ENCODE measurements at regions not wholly inside any gene's neighbourhood (a gene's known extent, or its start where the extent isn't known, plus 50 kb on each side); places are given as distances from the start of the nearest gene placed in this dataset.
"Not testable (repeated sequence)": the region's sequence is repeated elsewhere in the genome, so short reads cannot be mapped to it uniquely, and the experiment has no call there.

DNA sequence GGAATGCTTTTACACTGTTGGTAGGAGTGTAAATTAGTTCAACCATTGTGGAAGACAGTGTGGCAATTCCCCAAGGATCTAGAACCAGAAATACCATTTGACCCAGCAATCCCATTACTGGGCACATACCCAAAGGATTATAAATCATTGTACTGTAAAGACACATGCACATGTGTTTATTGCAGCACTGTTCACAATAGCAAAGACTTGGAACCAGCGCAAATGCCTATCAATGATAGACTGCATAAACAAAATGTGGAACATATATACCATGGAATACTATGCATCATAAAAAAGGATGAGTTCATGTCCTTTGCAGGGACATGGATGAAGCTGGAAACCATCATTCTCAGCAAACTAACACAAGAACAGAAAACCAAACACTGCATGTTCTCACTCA is 174.8 kb upstream of the KRR1 start:
- in situ Hi-C loops (cut with MboI; ENCODE audit: low sequenced_read_pairs): not testable (repeated sequence)

DNA sequence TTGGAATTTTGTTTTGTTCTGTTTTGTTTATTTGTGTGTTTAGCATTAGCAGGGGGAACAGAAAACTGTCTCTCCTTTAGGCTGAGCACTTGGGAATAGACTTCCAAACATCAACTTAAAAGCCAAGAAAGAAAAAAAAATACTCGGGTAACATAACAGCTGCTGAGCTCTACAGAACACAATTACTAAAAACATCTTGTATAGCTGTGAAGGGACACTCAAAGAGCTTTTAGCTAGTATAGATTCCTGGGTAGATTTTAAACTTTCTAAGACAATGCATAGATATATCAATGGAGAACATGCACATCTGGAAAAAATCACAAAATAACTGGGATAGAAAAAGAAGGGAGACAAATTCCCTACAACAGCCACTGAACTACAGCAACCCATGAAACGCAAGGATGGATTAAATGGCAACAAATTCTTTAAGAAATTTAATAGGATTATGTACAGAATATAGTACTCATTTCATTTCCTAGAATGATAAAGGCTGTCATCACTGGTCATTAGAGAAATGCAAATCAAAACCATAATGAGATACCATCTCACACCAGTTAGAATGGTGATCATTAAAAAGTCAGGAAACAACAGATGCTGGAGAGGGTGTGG is 174.3 kb upstream of the KRR1 start:
- in situ Hi-C loops (cut with MboI; ENCODE audit: low sequenced_read_pairs): no loop called here

DNA sequence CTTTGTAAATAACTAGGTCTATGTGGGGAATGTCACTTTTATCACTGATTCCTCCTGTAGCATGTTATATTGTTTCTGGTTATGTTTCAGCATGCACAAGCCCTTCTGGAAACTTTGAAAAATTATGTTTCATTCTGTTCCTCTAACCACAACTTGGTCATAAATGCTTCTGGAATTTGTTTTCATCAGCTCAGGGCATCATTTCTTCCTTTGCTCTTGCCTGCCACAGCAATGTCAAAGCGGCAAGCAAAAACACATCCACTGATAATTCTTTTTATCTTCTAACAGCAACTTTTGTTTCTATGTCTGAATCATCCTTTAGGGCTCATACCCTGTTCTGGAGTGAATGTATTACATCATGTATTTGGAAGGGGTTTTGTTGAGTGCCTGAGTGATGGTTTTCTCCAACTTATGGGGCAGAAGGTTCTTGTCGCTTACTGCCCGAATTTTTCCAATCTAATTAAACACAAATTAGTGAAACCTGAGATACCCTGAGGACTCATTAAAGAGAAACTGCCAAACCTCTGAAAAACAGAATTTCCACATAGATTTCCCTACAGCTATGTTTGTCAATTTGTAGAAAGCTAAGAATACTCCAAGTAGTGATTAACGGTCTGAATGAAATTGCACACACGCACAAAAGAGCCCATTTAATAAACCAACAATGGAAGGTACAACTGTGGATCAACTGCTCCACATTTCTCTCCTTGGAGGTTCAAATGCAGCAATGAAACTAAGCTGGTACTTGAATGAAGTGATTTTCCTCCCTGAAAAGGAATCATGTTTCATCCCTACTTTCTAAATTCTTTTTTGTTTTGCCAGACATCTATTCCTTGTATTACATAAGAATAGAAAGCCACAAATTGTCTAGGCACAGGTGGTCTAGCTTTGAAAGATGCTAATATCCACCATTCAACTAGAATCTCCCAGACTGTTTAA is 173.5 kb upstream of the KRR1 start:
- in situ Hi-C loops (cut with MboI; ENCODE audit: low sequenced_read_pairs): no loop called here

DNA sequence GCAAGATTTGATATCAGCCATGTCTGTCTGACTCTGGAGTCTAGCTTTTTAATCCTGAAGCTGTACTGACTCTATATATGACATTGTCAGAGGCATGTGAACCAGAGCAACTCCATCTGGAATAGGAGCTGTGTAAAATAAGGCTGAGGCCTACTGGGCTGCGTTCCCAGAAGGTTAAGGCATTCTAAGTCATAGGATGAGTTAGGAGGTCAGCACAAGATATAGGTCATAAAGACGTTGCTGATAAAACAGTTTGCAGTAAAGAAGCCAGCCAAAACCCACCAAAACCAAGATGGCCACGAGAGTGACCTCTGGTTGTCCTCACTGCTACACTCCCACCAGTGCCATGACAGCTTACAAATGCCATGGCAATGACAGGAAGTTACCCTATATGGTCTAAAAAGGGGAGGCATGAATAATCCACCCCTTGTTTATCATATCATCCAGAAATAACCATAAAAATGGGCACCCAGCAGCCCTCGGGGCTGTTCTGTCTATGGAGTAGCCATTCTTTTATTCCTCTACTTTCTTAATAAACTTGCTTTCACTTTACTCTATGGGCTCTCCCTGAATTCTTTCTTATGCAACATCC is 172.7 kb upstream of the KRR1 start:
- in situ Hi-C loops (cut with MboI; ENCODE audit: low sequenced_read_pairs): not testable (repeated sequence)

DNA sequence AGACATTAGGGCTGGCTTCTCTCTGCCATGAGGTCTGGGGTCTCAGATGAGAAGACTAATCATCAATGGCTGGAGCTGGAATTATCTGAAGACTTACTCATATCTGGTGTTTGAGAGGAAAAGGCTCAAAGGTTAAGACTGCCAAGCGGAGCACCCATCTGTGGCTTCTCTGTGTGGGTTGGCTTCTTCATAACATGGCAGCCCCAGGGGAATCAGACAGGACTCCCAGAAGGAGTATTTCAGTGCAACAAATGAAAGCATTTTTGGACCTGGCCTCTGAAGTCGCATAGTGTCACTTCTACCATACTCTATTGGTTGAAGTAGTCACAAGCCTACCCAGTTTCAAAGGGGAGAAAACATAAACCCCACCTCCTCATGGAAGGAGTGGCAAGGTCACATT is 171.8 kb upstream of the KRR1 start:
- in situ Hi-C loops (cut with MboI; ENCODE audit: low sequenced_read_pairs): no loop called here

DNA sequence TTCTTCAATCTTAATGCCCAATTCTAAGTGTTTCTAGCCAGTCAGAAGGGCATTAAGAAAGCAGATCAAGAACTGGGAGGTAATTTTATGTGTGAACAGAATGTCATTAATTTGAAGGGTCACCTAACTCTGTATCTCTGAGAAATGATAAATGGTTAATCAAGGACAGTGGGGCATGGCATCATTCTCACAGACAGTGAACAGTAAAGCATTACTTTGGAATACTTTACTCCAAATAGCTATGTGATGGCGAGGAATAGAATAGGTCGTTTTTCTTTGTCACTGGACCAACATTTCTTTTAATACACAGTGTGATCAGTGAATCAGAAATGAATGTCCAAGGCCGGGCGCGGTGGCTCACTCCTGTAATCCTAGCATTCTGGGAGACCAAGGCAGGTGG is 166.1 kb upstream of the KRR1 start:
- in situ Hi-C loops (cut with MboI; ENCODE audit: low sequenced_read_pairs): no loop called here

DNA sequence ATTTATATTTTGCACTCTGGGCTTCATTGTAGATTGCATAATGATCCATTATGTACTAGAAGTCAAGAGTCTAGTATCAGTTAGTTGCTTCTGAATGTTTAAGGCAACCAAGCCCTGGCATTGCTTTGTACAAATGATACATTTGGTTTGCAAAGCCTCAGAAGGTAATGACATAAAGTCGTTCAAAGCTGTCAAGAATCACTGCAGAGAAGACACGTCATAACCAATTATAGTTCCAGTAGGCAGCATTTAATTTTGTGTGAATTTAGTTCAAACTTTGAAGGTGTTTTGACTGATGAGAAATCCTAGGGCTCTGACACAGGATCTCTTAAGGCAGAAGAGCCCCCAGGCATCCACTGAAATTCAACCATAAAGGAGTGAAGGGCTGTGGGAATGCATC is 163.0 kb upstream of the KRR1 start:
- in situ Hi-C loops (cut with MboI; ENCODE audit: low sequenced_read_pairs): no loop called here

DNA sequence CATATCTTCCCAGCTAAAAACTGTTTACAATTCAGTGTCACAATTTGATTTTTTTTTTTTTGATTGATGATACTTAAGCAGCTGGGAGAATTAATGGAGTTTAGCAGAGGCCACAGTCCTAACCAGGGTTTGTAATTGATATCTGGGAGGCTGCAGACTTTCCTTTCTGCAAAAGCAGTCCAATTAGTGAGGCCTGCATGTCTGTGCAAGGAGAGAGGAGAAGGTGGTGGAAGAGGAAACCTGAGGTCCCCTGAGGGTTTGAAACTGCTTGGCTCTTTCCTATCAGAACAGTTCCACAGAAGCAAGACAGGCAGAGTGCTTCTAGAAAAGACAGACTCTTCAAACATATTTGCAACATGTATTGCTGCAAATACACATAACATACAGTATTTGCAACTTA is 160.8 kb upstream of the KRR1 start:
- in situ Hi-C loops (cut with MboI; ENCODE audit: low sequenced_read_pairs): no loop called here

DNA sequence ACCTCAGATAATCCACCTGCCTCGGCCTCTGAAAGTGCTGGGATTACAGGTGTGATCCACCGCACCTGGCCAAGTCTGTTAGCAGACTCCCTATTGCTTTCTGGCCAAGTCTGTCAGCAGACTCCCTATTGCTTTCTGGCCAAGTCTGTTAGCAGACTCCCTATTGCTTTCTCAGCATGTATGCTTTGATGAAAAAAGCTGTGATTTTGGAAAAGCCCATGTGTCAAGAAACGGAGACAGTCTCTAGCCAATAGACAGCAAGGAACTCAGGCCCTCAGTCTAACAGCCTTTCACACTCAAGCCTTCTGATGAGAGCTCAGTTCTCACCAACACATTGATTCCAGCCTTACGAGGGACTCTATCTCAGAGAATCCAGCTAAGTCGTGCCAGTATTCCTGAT is 158.8 kb upstream of the KRR1 start:
- in situ Hi-C loops (cut with MboI; ENCODE audit: low sequenced_read_pairs): no loop called here

DNA sequence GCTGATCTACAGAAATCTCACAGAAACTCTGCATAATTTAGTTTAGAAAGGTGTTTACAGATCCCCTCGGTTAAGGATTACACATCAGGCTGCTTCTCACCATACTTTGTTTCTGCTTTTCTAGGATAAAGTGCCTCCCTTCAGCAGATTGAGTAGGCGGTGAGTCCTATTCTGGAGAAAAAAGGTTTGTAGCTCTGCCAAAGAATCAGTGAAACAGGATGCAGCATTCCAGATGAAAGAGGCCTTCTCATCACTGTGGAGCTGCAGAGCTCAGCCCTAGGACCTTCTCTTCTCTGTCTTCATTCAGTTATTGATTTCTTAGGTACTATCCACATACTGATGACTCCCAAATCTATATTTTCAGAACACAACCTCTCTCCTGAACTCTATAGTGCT is 155.5 kb upstream of the KRR1 start:
- in situ Hi-C loops (cut with MboI; ENCODE audit: low sequenced_read_pairs): no loop called here

DNA sequence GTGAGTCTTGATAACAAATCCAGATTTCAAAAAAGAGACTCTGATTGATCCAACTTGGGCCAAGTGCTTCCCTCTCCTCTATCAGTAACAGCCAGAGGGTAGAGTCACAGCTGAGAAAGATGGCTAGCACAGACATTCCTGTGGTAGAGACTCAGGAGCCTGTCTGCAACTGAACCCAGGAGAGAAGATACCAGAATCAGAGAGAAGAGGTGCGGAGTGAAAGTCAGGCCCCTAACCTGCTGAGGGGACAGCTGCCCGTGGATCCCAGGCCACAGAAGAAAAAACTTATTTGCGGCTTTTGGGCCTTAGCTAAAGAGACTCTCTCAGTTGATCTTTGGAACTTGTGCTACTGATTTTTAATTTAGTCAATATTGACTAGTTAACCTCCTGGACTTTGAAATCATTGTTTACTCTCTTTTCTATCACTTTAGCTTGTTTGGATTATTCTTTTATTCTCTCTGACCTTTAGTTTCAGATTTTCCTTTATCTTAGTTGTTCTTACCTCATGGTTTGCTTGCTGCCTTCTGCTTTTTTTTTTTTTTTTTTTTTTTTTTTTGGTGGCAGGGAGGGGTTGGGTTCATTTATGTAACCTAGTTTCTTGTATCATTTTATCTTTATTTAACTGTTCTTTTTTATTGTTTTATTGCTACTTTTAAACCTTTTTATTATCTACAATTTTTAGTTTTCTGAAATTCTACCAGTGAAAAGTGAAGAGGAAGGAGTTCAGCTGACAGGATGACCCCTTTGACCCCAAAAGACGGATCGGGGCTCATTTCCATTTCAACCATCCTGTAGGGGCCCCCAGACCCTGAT is 154.9 kb upstream of the KRR1 start:
- in situ Hi-C loops (cut with MboI; ENCODE audit: low sequenced_read_pairs): no loop called here

DNA sequence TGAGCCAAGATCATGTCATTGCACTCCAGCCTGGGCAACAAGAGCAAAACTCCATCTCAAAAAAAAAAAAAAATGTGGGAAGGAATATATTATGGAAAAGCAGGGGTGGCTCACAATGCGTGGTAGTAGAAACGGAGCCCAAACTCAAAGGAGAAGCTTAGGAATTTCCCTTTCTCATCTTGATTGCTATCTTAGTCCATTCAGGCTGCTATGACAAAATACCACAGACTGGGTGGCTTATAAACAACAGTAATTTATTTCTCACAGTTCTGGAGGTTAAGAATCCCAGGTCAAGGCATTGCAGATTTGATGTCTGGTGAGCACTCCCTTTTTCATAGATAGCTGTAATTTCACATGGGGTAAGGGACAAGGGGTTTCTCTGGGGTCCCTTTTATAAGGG is 153.8 kb upstream of the KRR1 start:
- in situ Hi-C loops (cut with MboI; ENCODE audit: low sequenced_read_pairs): no loop called here

DNA sequence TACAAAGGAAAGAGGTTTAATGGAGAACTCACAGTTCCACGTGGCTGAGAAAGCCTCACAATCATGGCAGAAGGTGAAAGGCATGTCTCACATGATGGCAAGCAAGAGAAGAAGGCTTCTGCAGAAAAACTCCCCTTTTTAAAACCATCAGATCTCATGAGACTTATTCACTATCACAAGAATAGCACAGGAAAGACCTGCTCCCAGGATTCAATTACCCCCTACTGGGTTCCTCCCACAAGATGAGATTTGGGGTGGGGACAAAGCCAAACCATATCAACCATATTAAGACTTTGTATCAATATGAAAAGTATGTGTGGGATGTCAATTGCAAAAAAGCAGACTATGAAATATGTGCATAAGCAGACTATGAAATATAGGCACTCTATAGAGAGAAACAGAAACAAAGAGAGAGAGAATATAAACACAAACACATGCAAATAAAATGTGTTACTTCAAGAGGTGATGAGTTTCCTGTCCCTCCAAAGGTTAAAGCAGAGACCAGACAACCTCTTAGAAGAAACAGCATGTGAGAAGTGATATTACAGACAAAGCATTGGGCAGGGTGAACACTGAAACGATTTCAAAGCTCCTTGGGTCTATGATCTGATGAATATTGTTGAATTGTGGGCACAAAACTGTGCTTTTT is 151.2 kb upstream of the KRR1 start:
- in situ Hi-C loops (cut with MboI; ENCODE audit: low sequenced_read_pairs): no loop called here

DNA sequence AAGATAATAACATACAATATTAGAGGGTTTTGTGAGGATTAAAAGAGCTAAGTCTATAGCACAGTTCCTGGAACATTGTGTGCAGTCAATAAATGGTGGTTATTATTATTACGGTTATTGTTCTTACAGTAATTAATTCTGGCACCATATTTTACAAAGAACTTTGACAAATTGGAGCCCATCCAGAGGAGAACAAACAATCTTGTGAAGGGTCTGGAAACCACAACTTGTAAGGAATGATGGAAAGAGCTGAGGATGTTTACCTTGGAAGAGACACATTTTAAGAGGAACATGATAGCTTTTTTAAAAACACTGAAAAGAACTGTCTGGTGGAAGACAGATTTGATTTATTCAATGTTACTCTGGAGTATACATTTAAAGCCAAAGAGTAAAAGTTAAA is 150.5 kb upstream of the KRR1 start:
- in situ Hi-C loops (cut with MboI; ENCODE audit: low sequenced_read_pairs): no loop called here

DNA sequence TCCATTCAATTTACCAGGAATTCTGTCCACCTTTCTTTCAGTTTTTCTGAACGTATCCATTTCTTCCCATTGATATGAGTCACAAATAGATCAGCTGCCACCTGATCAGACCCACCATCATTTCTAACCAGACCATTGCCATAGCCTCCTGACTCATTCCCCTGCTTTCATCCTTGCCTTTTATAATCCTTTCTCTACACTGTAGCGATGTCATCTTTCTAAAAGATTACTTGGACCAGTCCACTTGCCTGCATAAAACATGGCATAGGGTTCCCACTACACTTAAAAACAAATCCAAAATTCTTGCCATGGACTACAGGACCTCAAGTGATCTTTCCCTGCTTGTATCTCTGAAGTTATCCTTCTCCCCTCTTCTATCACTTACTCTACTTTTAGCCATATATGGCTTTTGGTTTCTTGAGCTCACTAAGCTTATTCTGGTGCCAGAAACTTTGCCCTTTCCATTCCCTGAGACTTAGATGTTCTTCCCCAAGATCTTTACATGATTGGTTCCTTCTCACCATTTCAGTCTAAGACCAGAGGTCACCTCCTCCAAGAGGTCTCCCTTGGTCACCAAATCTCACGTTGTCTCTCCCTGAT is 149.5 kb upstream of the KRR1 start:
- in situ Hi-C loops (cut with MboI; ENCODE audit: low sequenced_read_pairs): no loop called here

DNA sequence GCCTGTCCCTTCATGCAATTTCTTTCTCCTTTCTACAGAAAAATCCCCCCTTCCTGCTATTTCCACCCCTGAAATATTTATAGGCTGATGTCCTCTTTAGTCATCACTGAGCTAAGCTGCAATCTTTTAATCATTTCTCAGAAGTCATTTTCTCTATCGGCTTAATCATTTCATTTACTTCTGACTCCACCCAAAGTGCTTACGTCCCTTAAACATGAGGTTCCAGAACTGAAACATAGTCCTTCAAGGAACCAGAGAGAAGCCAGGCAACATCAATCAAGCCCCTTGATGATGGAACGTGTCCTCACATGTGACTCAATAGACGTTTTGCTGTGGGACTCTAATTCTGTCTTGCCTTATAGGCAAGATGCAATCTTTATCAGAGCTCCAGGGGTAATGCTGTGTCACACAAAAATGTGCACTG is 148.7 kb upstream of the KRR1 start:
- in situ Hi-C loops (cut with MboI; ENCODE audit: low sequenced_read_pairs): no loop called here

DNA sequence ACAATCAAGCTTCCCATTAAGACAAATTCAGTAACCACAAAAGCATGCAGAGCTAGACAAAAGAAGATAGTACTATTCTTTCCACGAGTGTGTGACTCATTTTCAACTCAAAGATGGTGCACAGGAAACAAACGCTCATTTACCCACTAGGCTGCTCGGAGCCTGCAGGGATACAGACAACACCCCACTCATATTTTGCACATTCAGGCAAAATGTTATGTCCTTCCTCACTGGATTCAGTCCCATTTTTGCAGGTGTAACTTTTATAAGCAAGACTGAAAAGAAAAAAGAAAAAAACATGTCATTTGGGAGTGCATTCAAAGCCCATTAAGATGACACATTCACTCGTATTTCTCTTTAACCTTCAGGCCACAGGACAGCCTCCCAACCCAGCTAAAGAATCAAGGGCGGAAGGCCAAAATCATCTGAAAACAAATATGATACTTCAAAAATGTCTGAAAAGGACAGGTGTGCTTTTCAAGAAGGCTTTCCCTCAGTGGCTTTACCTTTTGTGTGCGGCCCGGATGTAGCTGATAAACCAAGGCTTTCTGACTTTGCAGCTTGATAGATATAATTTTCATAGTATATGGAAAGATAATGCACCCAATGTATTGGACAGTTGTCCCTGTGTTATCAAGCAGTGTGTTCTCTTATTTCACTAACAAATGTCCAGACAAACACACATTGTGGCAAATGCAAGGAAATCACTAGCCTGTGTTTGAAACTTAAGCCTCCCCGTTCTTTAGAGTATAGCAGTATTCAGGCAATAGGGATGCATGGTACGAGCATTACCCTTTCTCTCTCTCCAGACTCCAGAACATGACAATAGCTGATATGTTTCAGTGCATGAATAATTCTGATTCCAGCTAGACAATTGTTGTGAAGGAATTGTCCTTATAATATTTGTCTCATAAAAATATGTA is 147.8 kb upstream of the KRR1 start:
- in situ Hi-C loops (cut with MboI; ENCODE audit: low sequenced_read_pairs): no loop called here

DNA sequence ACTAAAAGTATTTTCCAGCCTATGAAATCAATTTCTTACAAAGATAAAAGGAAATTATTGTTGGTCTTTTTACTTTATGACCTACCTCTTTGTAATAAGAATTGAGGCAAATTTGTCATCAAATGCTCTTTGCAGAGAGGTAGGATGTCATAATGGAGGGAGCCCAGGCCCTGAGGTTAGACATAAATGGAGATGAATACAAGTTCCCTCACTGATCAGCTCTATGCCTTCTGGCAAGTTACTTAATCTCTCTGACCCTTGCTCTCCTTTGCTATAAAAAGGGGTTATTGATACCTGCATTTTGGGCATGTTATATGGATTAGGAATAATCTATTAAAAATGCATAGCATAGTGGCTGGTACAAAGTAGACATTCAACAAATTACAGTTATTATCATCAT is 146.9 kb upstream of the KRR1 start:
- in situ Hi-C loops (cut with MboI; ENCODE audit: low sequenced_read_pairs): no loop called here

DNA sequence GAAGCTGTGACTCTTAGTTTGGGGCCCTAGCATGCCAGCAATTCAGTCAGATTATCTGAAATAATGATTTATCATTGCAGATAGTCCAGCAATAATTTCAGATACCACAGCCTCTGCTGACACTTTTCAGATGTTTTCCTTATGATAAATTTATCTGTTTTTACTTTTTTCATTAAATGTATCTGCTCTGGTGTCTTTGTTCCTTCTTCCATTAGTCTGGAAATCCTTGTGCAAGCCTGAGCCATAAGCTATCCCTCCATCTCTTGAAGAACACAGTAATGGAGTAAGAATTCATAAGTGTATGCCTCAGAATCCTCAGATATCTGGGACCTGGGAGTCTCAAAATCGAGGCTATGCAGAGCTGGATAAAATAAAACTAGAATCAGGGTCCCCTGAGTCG is 146.4 kb upstream of the KRR1 start:
- in situ Hi-C loops (cut with MboI; ENCODE audit: low sequenced_read_pairs): no loop called here
